ENCODE measurements at regions not wholly inside any gene's neighbourhood (a gene's known extent, or its start where the extent isn't known, plus 50 kb on each side); places are given as distances from the start of the nearest gene placed in this dataset.

- intact Hi-C loops (cut with DNase I) = no loop called here
- TF ChIP-seq POLR2A (IDR thresholded peaks at IDR 0.05) = no peak
- TF ChIP-seq POLR2AphosphoS5 (IDR thresholded peaks at IDR 0.05) = no peak
- TF ChIP-seq EP300 (IDR thresholded peaks at IDR 0.05) = no peak
- TF ChIP-seq, protein P1, sequence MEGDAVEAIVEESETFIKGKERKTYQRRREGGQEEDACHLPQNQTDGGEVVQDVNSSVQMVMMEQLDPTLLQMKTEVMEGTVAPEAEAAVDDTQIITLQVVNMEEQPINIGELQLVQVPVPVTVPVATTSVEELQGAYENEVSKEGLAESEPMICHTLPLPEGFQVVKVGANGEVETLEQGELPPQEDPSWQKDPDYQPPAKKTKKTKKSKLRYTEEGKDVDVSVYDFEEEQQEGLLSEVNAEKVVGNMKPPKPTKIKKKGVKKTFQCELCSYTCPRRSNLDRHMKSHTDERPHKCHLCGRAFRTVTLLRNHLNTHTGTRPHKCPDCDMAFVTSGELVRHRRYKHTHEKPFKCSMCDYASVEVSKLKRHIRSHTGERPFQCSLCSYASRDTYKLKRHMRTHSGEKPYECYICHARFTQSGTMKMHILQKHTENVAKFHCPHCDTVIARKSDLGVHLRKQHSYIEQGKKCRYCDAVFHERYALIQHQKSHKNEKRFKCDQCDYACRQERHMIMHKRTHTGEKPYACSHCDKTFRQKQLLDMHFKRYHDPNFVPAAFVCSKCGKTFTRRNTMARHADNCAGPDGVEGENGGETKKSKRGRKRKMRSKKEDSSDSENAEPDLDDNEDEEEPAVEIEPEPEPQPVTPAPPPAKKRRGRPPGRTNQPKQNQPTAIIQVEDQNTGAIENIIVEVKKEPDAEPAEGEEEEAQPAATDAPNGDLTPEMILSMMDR (IDR thresholded peaks at IDR 0.05) = no peak
- Histone ChIP-seq H3K27ac (no peak overlapping the region), H3K9me3 (no peaks in the 10 kb centered on the region), H3K4me1 (no peaks in the 10 kb centered on the region), H3K4me3 (no peak overlapping the region), H3K36me3 (no peaks in the 10 kb centered on the region), H3K27me3 (no peaks in the 10 kb centered on the region)
- no peak for DNase-seq
These were observed 413.9 kb downstream of the SLITRK5 start for GRCh38 chr13:88085036-88085435.

DNA sequence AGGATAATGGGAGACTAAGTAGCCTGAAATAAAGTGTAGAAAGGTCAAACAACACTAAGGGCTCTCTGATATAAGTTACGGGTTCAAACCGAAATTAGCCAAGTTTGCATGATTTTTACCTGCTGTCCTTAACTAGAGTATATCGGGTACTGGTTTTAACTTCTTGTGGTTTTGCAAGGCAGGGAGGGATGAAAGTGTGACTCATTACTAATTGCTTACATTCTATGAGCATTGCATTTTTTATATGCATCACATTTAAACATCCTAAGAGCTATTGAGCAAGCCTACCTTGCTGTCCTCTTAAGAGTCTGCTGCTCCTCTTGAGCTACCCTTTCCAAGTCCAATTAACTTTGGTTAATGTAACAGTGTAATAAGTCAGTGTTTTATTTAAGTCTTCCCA is 415.4 kb downstream of the SLITRK5 start:
- Histone ChIP-seq H3K36me3 (no peaks in the 10 kb centered on the region), H3K9me3 (no peaks in the 10 kb centered on the region), H3K4me1 (no peaks in the 10 kb centered on the region), H3K27ac (no peak overlapping the region), H3K4me3 (no peak overlapping the region), H3K27me3 (no peaks in the 10 kb centered on the region)
- WGBS, 2 donors = 90 to 93% methylated on average over 3 of the region's 3 CpGs
- intact Hi-C loops (cut with DNase I) = no loop called here
- DNase-seq = no peak
- TF ChIP-seq, protein P1 (IDR thresholded peaks at IDR 0.05) = no peak
- TF ChIP-seq POLR2A (IDR thresholded peaks at IDR 0.05) (no peak), EP300 (IDR thresholded peaks at IDR 0.05) (no peak), POLR2AphosphoS5 (IDR thresholded peaks at IDR 0.05) (no peak)

- WGBS, 2 donors = 21 to 25% methylated on average over 2 of the region's 2 CpGs
- Histone ChIP-seq H3K27ac (no peak overlapping the region), H3K9me3 (no peaks in the 10 kb centered on the region), H3K4me1 (no peaks in the 10 kb centered on the region), H3K36me3 (no peaks in the 10 kb centered on the region), H3K4me3 (no peak overlapping the region), H3K27me3 (no peaks in the 10 kb centered on the region)
- intact Hi-C loops (cut with DNase I) = no loop called here
- no peak for DNase-seq
- TF ChIP-seq, protein P1 (IDR thresholded peaks at IDR 0.05) = no peak
- no peak for TF ChIP-seq POLR2AphosphoS5 (IDR thresholded peaks at IDR 0.05)
- TF ChIP-seq EP300 (IDR thresholded peaks at IDR 0.05) = no peak
- TF ChIP-seq POLR2A (IDR thresholded peaks at IDR 0.05) = no peak
These were observed 426.4 kb downstream of the SLITRK5 start for GRCh38 chr13:88097541-88097940.

DNA sequence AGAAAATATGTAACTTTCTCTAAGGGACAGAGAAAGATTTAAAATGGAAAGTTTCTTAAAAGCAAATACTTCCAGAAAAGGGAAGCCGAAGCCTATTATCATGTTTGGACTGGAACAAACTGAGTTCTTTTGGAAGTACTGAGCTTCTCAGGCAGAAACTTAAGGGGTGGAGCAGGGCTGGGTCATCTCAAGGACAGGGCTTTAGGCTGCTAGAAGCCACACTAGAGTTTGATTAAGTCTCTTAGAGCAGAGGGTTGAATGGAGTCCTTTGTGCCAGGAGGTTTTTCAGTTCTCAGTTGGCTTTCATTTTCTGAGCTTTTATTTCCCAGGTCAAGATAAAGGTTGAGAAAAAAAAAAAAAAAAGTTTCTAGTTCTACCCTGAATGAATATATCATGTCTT is 432.7 kb downstream of the SLITRK5 start:
- DNase-seq = no peak
- Histone ChIP-seq H3K9me3 (no peaks in the 10 kb centered on the region), H3K27ac (no peak overlapping the region), H3K27me3 (no peaks in the 10 kb centered on the region), H3K4me1 (no peaks in the 10 kb centered on the region), H3K36me3 (no peaks in the 10 kb centered on the region), H3K4me3 (no peak overlapping the region)
- 70 to 84% methylated on average over 1 of the region's 1 CpG for WGBS, 2 donors
- intact Hi-C loops (cut with DNase I) = no loop called here
- TF ChIP-seq, protein P1 (IDR thresholded peaks at IDR 0.05) = no peak
- TF ChIP-seq POLR2AphosphoS5 (IDR thresholded peaks at IDR 0.05) = no peak

- Histone ChIP-seq H3K4me1 (no peaks in the 10 kb centered on the region), H3K9me3 (no peaks in the 10 kb centered on the region), H3K27ac (no peak overlapping the region), H3K4me3 (no peak overlapping the region), H3K27me3 (no peaks in the 10 kb centered on the region), H3K36me3 (no peaks in the 10 kb centered on the region)
- intact Hi-C loops (cut with DNase I) = no loop called here
- 95 to 96% methylated on average over 1 of the region's 1 CpG for WGBS, 2 donors
- no peak for DNase-seq
- TF ChIP-seq POLR2A (IDR thresholded peaks at IDR 0.05) (no peak), POLR2AphosphoS5 (IDR thresholded peaks at IDR 0.05) (no peak), EP300 (IDR thresholded peaks at IDR 0.05) (no peak)
- TF ChIP-seq, protein P1 (IDR thresholded peaks at IDR 0.05) = no peak
These were observed 433.4 kb downstream of the SLITRK5 start for GRCh38 chr13:88104576-88104975.

Data from sigmoid colon (tissue), 6 donors.